ENCODE measurements at regions not wholly inside any gene's neighbourhood (a gene's known extent, or its start where the extent isn't known, plus 50 kb on each side); places are given as distances from the start of the nearest gene placed in this dataset.

DNA sequence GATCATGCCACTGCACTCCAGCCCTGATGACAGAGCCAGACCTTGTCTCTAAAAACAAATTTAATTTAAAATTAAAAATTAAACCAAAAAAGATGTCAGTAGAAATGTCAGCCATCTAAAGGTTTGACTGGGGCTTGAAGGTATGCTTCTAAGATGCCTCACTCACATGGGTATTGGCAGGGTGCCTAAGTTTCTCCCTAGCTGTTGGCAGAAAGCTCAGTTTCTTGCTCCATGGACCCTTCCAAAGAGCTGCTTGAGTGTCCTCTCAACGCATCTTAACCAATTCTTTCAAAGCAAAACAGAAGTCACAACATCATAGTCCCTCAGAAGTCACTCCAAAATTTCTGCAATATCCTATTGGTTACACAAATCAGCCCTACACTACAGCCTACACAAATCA, 231.0 kb upstream of the ADGRL2 start:
- no peak for DNase-seq

- no peak for DNase-seq
Measured at GRCh38 chr1:81563632-81564031, 237.1 kb upstream of the ADGRL2 start.

DNA sequence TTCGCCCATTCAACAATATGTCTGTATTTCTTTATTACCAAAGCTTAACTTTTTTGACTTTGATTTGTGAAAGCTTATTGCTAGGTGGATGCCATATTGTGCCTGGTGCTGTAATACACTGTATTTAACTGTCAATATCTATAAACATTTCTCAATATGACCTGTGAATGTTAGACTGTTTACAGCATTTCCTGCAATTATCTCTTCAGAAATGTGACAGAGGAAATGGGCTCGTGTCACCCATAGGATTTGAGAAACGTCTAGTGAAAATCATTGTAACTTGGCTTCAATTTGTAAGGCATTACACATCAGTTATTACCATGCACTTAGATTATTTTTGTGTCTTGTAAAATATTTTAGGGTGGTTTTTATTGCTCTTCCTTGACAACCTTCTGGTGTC, 237.8 kb upstream of the ADGRL2 start:
- no peak for DNase-seq

DNA sequence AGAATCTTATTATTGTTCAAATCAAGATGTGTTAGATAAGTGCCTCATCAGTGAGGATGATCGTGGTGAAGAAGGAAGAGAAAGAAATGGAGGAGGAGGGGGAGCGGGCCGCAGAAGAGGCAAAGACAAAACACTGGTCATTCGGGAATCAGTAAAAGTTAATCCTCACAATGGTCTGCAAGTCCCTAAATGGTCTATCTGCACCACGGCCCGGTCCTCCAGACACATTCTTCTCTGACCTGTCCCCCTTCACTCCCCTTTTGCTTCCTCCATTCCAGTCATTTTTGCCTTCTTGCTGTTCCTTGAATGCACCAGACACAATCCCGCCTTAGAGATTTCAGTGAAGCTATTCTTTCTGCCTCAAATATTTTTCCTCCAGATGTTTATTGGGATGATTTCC, 240.1 kb upstream of the ADGRL2 start:
- no peak for DNase-seq

DNA sequence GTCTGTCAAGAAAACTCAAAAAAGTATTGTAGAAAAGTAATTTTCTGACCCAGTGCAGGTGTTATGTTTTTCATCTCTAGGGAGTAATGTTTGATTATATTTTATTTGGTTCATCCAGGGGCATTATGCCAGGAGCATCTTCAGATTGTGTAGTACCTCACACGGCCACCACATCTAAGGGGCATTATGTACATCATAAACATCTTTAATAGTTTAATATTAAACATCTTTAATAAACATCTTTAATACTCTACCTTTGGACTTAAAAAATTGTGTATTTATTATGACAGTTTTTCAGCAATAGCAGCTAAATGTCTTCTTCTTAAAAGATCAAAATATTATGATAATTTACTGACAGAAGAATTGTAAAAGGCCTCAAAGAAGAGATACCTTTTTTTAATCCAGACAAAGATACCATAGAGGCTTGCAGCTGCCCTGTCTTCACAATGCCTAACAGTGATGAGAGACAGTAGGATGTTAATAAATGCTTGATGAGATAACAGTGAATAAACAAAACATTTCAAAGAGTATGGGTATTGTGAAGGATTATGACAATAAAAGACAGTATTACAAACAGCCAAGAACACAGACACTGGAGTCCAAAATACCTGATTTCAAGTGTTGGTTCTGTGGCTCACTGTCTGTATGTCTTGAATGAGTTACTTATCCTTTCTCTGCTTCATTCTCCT, 240.9 kb upstream of the ADGRL2 start:
- DNase-seq: no peak

- DNase-seq: no peak
Measured at GRCh38 chr1:81558291-81559076, 242.2 kb upstream of the ADGRL2 start.

GRCh38 chr1:81556968-81557367, 243.8 kb upstream of the ADGRL2 start:
- DNase-seq: no peak

DNA sequence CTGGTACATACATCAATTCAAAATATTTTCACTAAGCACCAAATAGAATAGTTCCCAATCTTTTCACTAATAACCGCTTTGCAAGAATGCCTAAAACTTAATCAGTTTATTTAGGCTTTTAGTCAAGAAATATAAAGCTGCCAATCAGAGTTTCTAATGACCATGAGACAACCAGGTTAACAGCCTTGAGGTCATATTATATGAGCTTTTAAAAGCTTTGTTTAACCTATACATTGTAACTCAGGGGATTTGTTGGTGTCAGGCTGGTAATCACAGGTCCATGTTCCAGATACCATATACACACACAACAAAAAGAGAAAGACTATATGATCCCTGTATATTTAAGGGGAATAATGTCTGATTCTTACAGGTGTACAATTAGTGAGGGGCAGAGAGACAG, 246.2 kb upstream of the ADGRL2 start:
- no peak for DNase-seq

- no peak for DNase-seq
Measured at GRCh38 chr1:81554108-81554507, 246.6 kb upstream of the ADGRL2 start.

GRCh38 chr1:81553503-81553902, 247.2 kb upstream of the ADGRL2 start:
- no peak for DNase-seq

DNA sequence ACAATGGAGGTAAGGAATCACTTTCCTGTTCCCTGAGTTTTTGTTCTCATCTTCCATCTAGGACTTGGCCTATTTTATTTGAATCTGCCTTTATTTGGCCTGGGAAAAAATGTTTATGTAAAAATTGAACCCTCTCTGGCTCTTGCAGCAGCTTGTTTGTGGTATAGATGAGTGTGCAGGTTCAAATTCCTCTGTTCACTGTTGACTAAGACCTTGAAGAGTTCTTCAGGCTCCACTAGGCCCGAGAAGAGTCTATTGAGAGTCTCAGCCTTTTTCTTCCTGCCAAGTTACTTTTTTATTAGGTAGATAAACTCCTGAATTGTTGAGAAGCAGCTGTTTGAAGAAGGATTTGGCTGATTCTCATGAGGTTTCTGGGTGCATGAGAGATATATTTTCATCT, 248.8 kb upstream of the ADGRL2 start:
- no peak for DNase-seq

- DNase-seq: no peak
Measured at GRCh38 chr1:81550753-81551152, 250.0 kb upstream of the ADGRL2 start.

- peak; percentile 32 to 60 for DNase-seq
Measured at GRCh38 chr1:81549588-81550127, 251.1 kb upstream of the ADGRL2 start.

- no peak for DNase-seq
Measured at GRCh38 chr1:81548918-81549587, 251.7 kb upstream of the ADGRL2 start.

DNA sequence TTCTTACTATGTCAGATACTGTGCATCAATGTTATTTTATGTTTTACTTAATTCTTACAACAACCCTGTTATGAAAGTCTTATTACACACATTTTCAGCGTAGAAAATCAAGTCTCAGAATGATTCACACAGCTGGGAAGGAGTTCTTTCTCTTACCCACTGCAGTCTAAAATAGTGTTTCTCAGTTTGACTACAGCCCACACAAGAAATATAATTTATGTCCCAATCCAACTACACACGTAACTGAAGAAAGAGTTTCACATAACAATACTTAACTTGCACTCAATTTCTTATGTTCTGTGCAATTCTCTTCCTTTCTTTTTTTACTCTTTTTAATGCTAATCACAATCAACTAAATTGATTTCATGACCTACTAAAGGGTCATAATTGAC, 252.8 kb upstream of the ADGRL2 start:
- DNase-seq: no peak

DNA sequence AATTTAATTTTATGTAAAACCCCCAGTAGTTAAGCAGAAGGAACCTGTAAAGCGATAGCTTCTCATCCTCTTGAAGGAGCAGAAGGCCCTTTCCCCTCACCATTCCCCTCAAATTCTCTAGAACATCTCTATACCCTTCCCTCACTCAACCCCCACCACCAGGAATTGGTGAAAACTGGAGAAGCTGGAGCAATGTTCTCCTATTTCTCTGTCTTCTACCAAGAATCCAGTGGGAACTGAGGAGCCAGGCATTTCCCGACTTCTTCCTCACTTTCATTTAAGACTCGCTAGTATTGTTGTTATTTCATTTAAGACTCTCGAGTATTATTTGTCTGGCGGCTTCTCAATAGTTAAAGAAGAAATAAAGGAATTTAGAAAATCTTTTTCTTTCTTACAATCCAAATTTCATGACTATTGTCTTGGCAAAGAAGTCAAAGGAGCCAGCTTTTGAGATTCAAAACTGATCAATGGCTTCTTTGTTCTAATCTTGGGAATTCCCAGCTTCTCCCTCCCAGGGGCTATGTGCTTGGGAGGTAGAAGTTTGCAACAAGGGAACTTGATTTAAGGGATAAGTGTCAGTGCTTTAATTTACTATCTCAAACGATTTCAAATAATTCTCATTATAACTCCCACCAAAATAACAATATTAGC, 253.3 kb upstream of the ADGRL2 start:
- no peak for DNase-seq

GRCh38 chr1:81545734-81546133, 255.0 kb upstream of the ADGRL2 start:
- no peak for DNase-seq

DNA sequence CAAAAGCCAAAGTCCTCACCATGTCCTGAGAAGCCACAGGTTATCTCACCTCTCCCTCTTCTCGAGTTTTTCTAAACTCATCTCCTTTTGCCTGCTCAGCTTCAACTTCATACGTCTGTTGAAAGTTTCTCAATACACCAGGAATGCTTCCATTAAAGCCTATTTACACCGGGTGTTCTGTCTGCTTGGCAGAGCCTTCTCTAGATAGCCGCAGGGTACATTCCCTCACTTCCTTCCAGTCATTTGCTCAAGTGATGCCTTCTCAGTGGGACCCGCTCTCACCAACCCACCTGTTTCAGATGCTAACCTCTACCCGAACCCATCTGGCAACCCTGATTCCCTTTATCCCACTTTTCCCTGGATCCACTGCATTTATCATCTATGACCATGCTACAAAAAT, 257.0 kb upstream of the ADGRL2 start:
- no peak for DNase-seq

- no peak for DNase-seq
Measured at GRCh38 chr1:81542196-81542595, 258.5 kb upstream of the ADGRL2 start.

- DNase-seq: no peak
Measured at GRCh38 chr1:81540216-81540615, 260.5 kb upstream of the ADGRL2 start.

DNA sequence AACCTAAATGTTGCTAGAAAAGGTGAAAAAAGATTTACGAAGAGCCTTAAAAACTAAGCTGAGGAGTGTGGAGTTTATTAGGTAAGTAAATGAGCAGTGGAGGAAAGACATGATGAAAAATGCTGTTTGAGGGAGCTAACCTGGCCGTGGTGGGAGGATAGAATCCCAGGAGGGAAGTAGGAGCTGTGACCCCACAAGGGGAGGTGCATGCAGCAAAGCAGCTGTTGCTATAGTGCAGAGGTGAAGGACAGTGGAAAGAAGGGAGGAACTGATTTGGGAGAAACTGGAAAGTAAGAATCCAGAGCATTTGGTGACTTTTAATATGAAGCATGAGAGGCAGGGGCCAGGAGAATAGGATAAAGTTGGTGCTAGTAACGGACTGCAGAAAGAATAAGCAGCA, 271.7 kb upstream of the ADGRL2 start:
- no peak for DNase-seq

GRCh38 chr1:81525085-81525484, 275.6 kb upstream of the ADGRL2 start:
- no peak for DNase-seq

DNA sequence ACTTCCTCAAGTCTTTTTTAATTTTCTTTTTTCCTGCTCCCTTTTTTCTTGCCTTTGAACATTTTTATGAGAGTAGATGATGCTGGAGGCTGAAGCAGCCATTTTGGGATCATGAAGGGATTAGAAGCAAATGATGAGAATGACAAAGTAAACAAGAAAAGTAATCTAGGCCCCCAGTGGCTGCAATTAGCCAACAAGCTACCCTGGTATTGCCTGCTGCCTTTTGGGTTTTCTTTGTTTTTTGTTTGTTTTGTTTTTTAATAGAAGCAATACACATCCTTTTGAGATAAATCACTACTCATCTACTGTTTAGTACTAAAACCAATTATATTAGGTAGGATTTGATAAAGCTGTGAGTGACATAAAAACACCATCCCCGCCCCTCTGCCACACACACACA, 280.7 kb upstream of the ADGRL2 start:
- DNase-seq: no peak

Measured in NCI-H524 (cell line).